ENCODE measurements at regions not wholly inside any gene's neighbourhood (a gene's known extent, or its start where the extent isn't known, plus 50 kb on each side); places are given as distances from the start of the nearest gene placed in this dataset.

GRCh38 chr6:77133031-77133430 is 330.3 kb downstream of the HTR1B start:
- DNase-seq (ENCODE audit: low read depth) = no peak
- ChIA-PET POLR2A (no interaction called here), CTCF (no interaction called here)
- H3K4me3 ChIP-seq (ENCODE audit: low read depth, low read length) = no peak overlapping the region
- H3K27me3 ChIP-seq (ENCODE audit: control insufficient read depth, insufficient read depth, low read length) = no peaks in the 10 kb centered on the region
- no peak for TF ChIP-seq CTCF (IDR thresholded peaks at IDR 0.05; ENCODE audit: insufficient read depth, low read depth, low read length)
- H3K36me3 ChIP-seq (ENCODE audit: control insufficient read depth, insufficient read depth, low read length) = no peaks in the 10 kb centered on the region

GRCh38 chr6:77131426-77131825 is 331.9 kb downstream of the HTR1B start:
- DNase-seq (ENCODE audit: low read depth) = no peak
- ChIA-PET CTCF (no interaction called here), POLR2A (no interaction called here)
- no peak for TF ChIP-seq CTCF (IDR thresholded peaks at IDR 0.05; ENCODE audit: insufficient read depth, low read depth, low read length)
- Histone ChIP-seq H3K4me3 (ENCODE audit: low read depth, low read length) (no peak overlapping the region), H3K36me3 (ENCODE audit: control insufficient read depth, insufficient read depth, low read length) (no peaks in the 10 kb centered on the region), H3K27me3 (ENCODE audit: control insufficient read depth, insufficient read depth, low read length) (no peaks in the 10 kb centered on the region)

- H3K4me3 ChIP-seq (ENCODE audit: low read depth, low read length) = no peak overlapping the region
- CTCF ChIA-PET = interaction anchor here (0.8 to 1.0 kb wide), 2 partner anchors 24 to 333 kb away, joined by 3 read pairs; no protein-coding TSS in a partner anchor
- TF ChIP-seq CTCF (IDR thresholded peaks at IDR 0.05; ENCODE audit: insufficient read depth, low read depth, low read length) = peak; percentile 29; the same call in 1 of the 2 replicates
- H3K36me3 ChIP-seq (ENCODE audit: control insufficient read depth, insufficient read depth, low read length) = no peaks in the 10 kb centered on the region
- DNase-seq (ENCODE audit: low read depth) = no peak
- no peaks in the 10 kb centered on the region for H3K27me3 ChIP-seq (ENCODE audit: control insufficient read depth, insufficient read depth, low read length)
- POLR2A ChIA-PET = no interaction called here
Measured at GRCh38 chr6:77124604-77125003, 338.7 kb downstream of the HTR1B start.

GRCh38 chr6:77123527-77123926 is 339.8 kb downstream of the HTR1B start:
- H3K27me3 ChIP-seq (ENCODE audit: control insufficient read depth, insufficient read depth, low read length) = no peaks in the 10 kb centered on the region
- no peak for TF ChIP-seq CTCF (IDR thresholded peaks at IDR 0.05; ENCODE audit: insufficient read depth, low read depth, low read length)
- CTCF ChIA-PET = no interaction called here
- DNase-seq (ENCODE audit: low read depth) = no peak
- no peaks in the 10 kb centered on the region for H3K36me3 ChIP-seq (ENCODE audit: control insufficient read depth, insufficient read depth, low read length)
- H3K4me3 ChIP-seq (ENCODE audit: low read depth, low read length) = no peak overlapping the region
- POLR2A ChIA-PET = no interaction called here

GRCh38 chr6:77106992-77107391 is 356.3 kb downstream of the HTR1B start:
- Histone ChIP-seq H3K27me3 (ENCODE audit: control insufficient read depth, insufficient read depth, low read length) (no peaks in the 10 kb centered on the region), H3K4me3 (ENCODE audit: low read depth, low read length) (no peak overlapping the region), H3K36me3 (ENCODE audit: control insufficient read depth, insufficient read depth, low read length) (no peaks in the 10 kb centered on the region)
- DNase-seq (ENCODE audit: low read depth) = no peak
- ChIA-PET CTCF (no interaction called here), POLR2A (no interaction called here)
- TF ChIP-seq CTCF (IDR thresholded peaks at IDR 0.05; ENCODE audit: insufficient read depth, low read depth, low read length) = no peak

Data from BJ (cell line).